ENCODE measurements at regions not wholly inside any gene's neighbourhood (a gene's known extent, or its start where the extent isn't known, plus 50 kb on each side); places are given as distances from the start of the nearest gene placed in this dataset.
"Not testable (repeated sequence)": the region's sequence is repeated elsewhere in the genome, so short reads cannot be mapped to it uniquely, and the experiment has no call there.

GRCh38 chr2:67713376-67713775, 316.2 kb downstream of the ETAA1 start:
- no peak for DNase-seq

- DNase-seq = no peak
Measured at GRCh38 chr2:67716895-67717396, 319.8 kb downstream of the ETAA1 start.

- no peak for DNase-seq
Measured at GRCh38 chr2:67717692-67718091, 320.6 kb downstream of the ETAA1 start.

GRCh38 chr2:67719351-67719750, 322.2 kb downstream of the ETAA1 start:
- DNase-seq = no peak

GRCh38 chr2:67721516-67721915, 324.4 kb downstream of the ETAA1 start:
- DNase-seq = no peak

GRCh38 chr2:67724261-67724660, 327.1 kb downstream of the ETAA1 start:
- DNase-seq = no peak

- no peak for DNase-seq
Measured at GRCh38 chr2:67725731-67726130, 328.6 kb downstream of the ETAA1 start.

GRCh38 chr2:67726416-67726815, 329.3 kb downstream of the ETAA1 start:
- no peak for DNase-seq

GRCh38 chr2:67727131-67727530, 330.0 kb downstream of the ETAA1 start:
- DNase-seq = no peak

GRCh38 chr2:67727623-67728022, 330.5 kb downstream of the ETAA1 start:
- DNase-seq = no peak

- DNase-seq = no peak
Measured at GRCh38 chr2:67729474-67729873, 332.3 kb downstream of the ETAA1 start.

- no peak for DNase-seq
Measured at GRCh38 chr2:67733517-67733916, 329.3 kb downstream of the C1D start.

GRCh38 chr2:67752199-67752598, 310.6 kb downstream of the C1D start:
- DNase-seq = no peak

GRCh38 chr2:67752969-67753368, 309.8 kb downstream of the C1D start:
- DNase-seq = no peak

GRCh38 chr2:67755156-67755882, 307.5 kb downstream of the C1D start:
- DNase-seq = no peak

- no peak for DNase-seq
Measured at GRCh38 chr2:67760995-67761394, 301.8 kb downstream of the C1D start.

- DNase-seq = no peak
Measured at GRCh38 chr2:67771380-67771779, 291.4 kb downstream of the C1D start.

GRCh38 chr2:67772216-67773170, 290.3 kb downstream of the C1D start:
- no peak for DNase-seq

GRCh38 chr2:67773851-67774250, 289.0 kb downstream of the C1D start:
- no peak for DNase-seq

- DNase-seq = no peak
Measured at GRCh38 chr2:67776276-67776675, 286.5 kb downstream of the C1D start.

GRCh38 chr2:67777010-67777409, 285.8 kb downstream of the C1D start:
- DNase-seq = no peak

- no peak for DNase-seq
Measured at GRCh38 chr2:67777836-67778429, 284.9 kb downstream of the C1D start.

GRCh38 chr2:67780841-67781240, 282.0 kb downstream of the C1D start:
- DNase-seq = not testable (repeated sequence)

Data from cerebellar nuclear complex (tissue), 1 donor.